ENCODE measurements at regions not wholly inside any gene's neighbourhood (a gene's known extent, or its start where the extent isn't known, plus 50 kb on each side); places are given as distances from the start of the nearest gene placed in this dataset.

DNA sequence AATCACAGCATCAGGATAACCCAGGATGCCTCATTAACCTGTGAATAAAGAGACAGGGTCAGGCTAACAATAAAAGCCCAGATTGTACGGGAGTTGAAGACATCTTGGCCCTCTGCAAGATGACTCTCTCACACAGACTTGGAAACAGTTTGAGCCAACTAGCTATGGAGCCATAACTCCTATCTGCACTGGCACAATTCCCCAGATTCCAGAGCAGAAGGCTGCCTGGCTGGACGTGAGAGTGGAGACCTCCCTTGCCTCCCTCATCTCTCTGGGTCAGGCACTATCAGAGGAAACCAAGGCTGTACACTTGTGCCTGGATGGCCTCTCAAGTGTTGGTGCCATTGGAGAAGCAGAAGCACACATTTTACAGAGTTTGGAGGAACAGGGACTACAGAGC, 312.6 kb downstream of the THBS2 start:
- TF ChIP-seq GATA2 (IDR thresholded peaks at IDR 0.05; ENCODE audit: low read depth, low read length): no peak
- no peak for TF ChIP-seq GATA3 (IDR thresholded peaks at IDR 0.05; ENCODE audit: low read depth, low read length)

Data from SH-SY5Y (cell line).